ENCODE measurements at regions not wholly inside any gene's neighbourhood (a gene's known extent, or its start where the extent isn't known, plus 50 kb on each side); places are given as distances from the start of the nearest gene placed in this dataset.

GRCh38 chr13:84491952-84492351 is 609.7 kb upstream of the SLITRK1 start:
- H3K27me3 ChIP-seq (ENCODE audit: insufficient read depth, low read length) = no peaks in the 10 kb centered on the region
- TF ChIP-seq CTCF (IDR thresholded peaks at IDR 0.05; ENCODE audit: low read length) = no peak
- TF ChIP-seq EZH2 (IDR thresholded peaks at IDR 0.05; ENCODE audit: borderline replicate concordance, low read length) = no peak

GRCh38 chr13:84487752-84488151 is 605.5 kb upstream of the SLITRK1 start:
- no peak overlapping the region for H3K4me3 ChIP-seq (ENCODE audit: low read depth, low read length, poor library complexity, severe bottlenecking)
- no peak overlapping the region for H2AFZ ChIP-seq (ENCODE audit: low read length)
- H3K4me1 ChIP-seq (ENCODE audit: insufficient read depth, low read length, severe bottlenecking) = no peaks in the 10 kb centered on the region
- H3K27me3 ChIP-seq (ENCODE audit: insufficient read depth, low read length) = no peaks in the 10 kb centered on the region
- H3K4me2 ChIP-seq (ENCODE audit: low read length) = no peak overlapping the region
- TF ChIP-seq EZH2 (IDR thresholded peaks at IDR 0.05; ENCODE audit: borderline replicate concordance, low read length) (no peak), CTCF (IDR thresholded peaks at IDR 0.05; ENCODE audit: low read length) (no peak)
- no peaks in the 10 kb centered on the region for H4K20me1 ChIP-seq (ENCODE audit: insufficient read depth, low read length)
- H3K9me3 ChIP-seq (ENCODE audit: low read length) = no peaks in the 10 kb centered on the region
- no peak overlapping the region for H3K27ac ChIP-seq (ENCODE audit: low read depth, low read length, poor library complexity, severe bottlenecking)
- H3K9ac ChIP-seq (ENCODE audit: low read length) = no peak overlapping the region
- H3F3A ChIP-seq (ENCODE audit: insufficient read depth, low read length) = no peaks in the 10 kb centered on the region
- H3K36me3 ChIP-seq (ENCODE audit: insufficient read depth, low read length) = no peaks in the 10 kb centered on the region
- no peaks in the 10 kb centered on the region for H3K9me2 ChIP-seq (ENCODE audit: low read depth, low read length)
- H3K79me2 ChIP-seq (ENCODE audit: insufficient read depth, low read length) = no peaks in the 10 kb centered on the region

More at GRCh38 chr13:84491952-84492351, 609.7 kb upstream of the SLITRK1 start:
- Histone ChIP-seq H4K20me1 (ENCODE audit: insufficient read depth, low read length) (no peaks in the 10 kb centered on the region), H2AFZ (ENCODE audit: low read length) (no peak overlapping the region), H3K9ac (ENCODE audit: low read length) (no peak overlapping the region), H3K4me1 (ENCODE audit: insufficient read depth, low read length, severe bottlenecking) (no peaks in the 10 kb centered on the region), H3K79me2 (ENCODE audit: insufficient read depth, low read length) (no peaks in the 10 kb centered on the region), H3K4me3 (ENCODE audit: low read depth, low read length, poor library complexity, severe bottlenecking) (no peak overlapping the region), H3K27ac (ENCODE audit: low read depth, low read length, poor library complexity, severe bottlenecking) (no peak overlapping the region), H3K9me3 (ENCODE audit: low read length) (no peaks in the 10 kb centered on the region), H3K9me2 (ENCODE audit: low read depth, low read length) (no peaks in the 10 kb centered on the region; the same call in 1 of the 2 replicates), H3K4me2 (ENCODE audit: low read length) (no peak overlapping the region), H3K36me3 (ENCODE audit: insufficient read depth, low read length) (no peaks in the 10 kb centered on the region), H3F3A (ENCODE audit: insufficient read depth, low read length) (no peaks in the 10 kb centered on the region)

GRCh38 chr13:84481958-84482357 is 599.7 kb upstream of the SLITRK1 start:
- no peak overlapping the region for H3K27ac ChIP-seq (ENCODE audit: low read depth, low read length, poor library complexity, severe bottlenecking)
- H3K4me2 ChIP-seq (ENCODE audit: low read length) = no peak overlapping the region
- no peak for TF ChIP-seq EZH2 (IDR thresholded peaks at IDR 0.05; ENCODE audit: borderline replicate concordance, low read length)
- TF ChIP-seq CTCF (IDR thresholded peaks at IDR 0.05; ENCODE audit: low read length) = no peak
- H3K9me3 ChIP-seq (ENCODE audit: low read length) = no peaks in the 10 kb centered on the region
- H3K9ac ChIP-seq (ENCODE audit: low read length) = no peak overlapping the region
- no peaks in the 10 kb centered on the region for H3K9me2 ChIP-seq (ENCODE audit: low read depth, low read length)
- H3K4me3 ChIP-seq (ENCODE audit: low read depth, low read length, poor library complexity, severe bottlenecking) = no peak overlapping the region
- H3K4me1 ChIP-seq (ENCODE audit: insufficient read depth, low read length, severe bottlenecking) = no peaks in the 10 kb centered on the region
- H3K27me3 ChIP-seq (ENCODE audit: insufficient read depth, low read length) = no peaks in the 10 kb centered on the region
- H3F3A ChIP-seq (ENCODE audit: insufficient read depth, low read length) = no peaks in the 10 kb centered on the region
- H4K20me1 ChIP-seq (ENCODE audit: insufficient read depth, low read length) = no peaks in the 10 kb centered on the region
- no peak overlapping the region for H2AFZ ChIP-seq (ENCODE audit: low read length)
- H3K79me2 ChIP-seq (ENCODE audit: insufficient read depth, low read length) = no peaks in the 10 kb centered on the region
- H3K36me3 ChIP-seq (ENCODE audit: insufficient read depth, low read length) = no peaks in the 10 kb centered on the region
